Activated effector memory CD4-positive, alpha-beta T cell treated with Interleukin-2 at 50 U/mL for 16 hours (primary cell): ENCODE measurements at regions not wholly inside any gene's neighbourhood (a gene's known extent, or its start where the extent isn't known, plus 50 kb on each side); places are given as distances from the start of the nearest gene placed in this dataset.

Experiments used
- DNase-seq: peaks from one replicate; pipeline ENCODE4 v3.0.0-alpha.2; 2020

GRCh38 chr2:217717646-217718045 is 285.1 kb downstream of the TNS1 start:
- no peak for DNase-seq

GRCh38 chr2:217715484-217715883 is 287.3 kb downstream of the TNS1 start:
- no peak for DNase-seq

GRCh38 chr2:217714287-217714751 is 288.5 kb downstream of the TNS1 start:
- DNase-seq, result no peak

GRCh38 chr2:217713395-217714286 is 289.2 kb downstream of the TNS1 start:
- DNase-seq, result peak; percentile 32

GRCh38 chr2:217712431-217712830 is 290.4 kb downstream of the TNS1 start:
- DNase-seq, result no peak

GRCh38 chr2:217711188-217711587 is 291.6 kb downstream of the TNS1 start:
- DNase-seq, result no peak

- no peak for DNase-seq
Measured at GRCh38 chr2:217710211-217710765, 292.5 kb downstream of the TNS1 start.

- no peak for DNase-seq
Measured at GRCh38 chr2:217709478-217710210, 293.2 kb downstream of the TNS1 start.

GRCh38 chr2:217707131-217707611 is 295.6 kb downstream of the TNS1 start:
- no peak for DNase-seq

GRCh38 chr2:217706513-217706912 is 296.3 kb downstream of the TNS1 start:
- no peak for DNase-seq

GRCh38 chr2:217706095-217706494 is 296.7 kb downstream of the TNS1 start:
- DNase-seq, result no peak

GRCh38 chr2:217705461-217705860 is 297.3 kb downstream of the TNS1 start:
- no peak for DNase-seq

GRCh38 chr2:217703999-217704398 is 298.8 kb downstream of the TNS1 start:
- no peak for DNase-seq

GRCh38 chr2:217703102-217703501 is 299.7 kb downstream of the TNS1 start:
- DNase-seq, result no peak

- DNase-seq, result no peak
Measured at GRCh38 chr2:217701622-217702021, 301.2 kb downstream of the TNS1 start.

- no peak for DNase-seq
Measured at GRCh38 chr2:217698691-217699090, 304.1 kb downstream of the TNS1 start.

- no peak for DNase-seq
Measured at GRCh38 chr2:217695033-217695520, 307.7 kb downstream of the TNS1 start.

- DNase-seq, result no peak
Measured at GRCh38 chr2:217694291-217694690, 308.5 kb downstream of the TNS1 start.

GRCh38 chr2:217693363-217693762 is 309.4 kb downstream of the TNS1 start:
- DNase-seq, result no peak

- no peak for DNase-seq
Measured at GRCh38 chr2:217691920-217692666, 310.7 kb downstream of the TNS1 start.

GRCh38 chr2:217691516-217691915 is 311.3 kb downstream of the TNS1 start:
- DNase-seq, result no peak

- DNase-seq, result no peak
Measured at GRCh38 chr2:217689053-217689452, 313.7 kb downstream of the TNS1 start.

GRCh38 chr2:217688494-217688893 is 314.3 kb downstream of the TNS1 start:
- no peak for DNase-seq
